ENCODE measurements at regions not wholly inside any gene's neighbourhood (a gene's known extent, or its start where the extent isn't known, plus 50 kb on each side); places are given as distances from the start of the nearest gene placed in this dataset.

GRCh38 chr17:77840513-77841165 is 117.9 kb upstream of the TNRC6C start:
- ATAC-seq (no peak), DNase-seq (ENCODE audit: low spot score) (no peak)
- no peaks in the 10 kb centered on the region for H3K9me3 Mint-ChIP-seq
- no peaks in the 10 kb centered on the region; the same call in 1 of the 2 replicates for H3K27me3 Mint-ChIP-seq (ENCODE audit: low read depth)
- H3K4me3 Mint-ChIP-seq, result no peak overlapping the region
- ChIA-PET CTCF (no interaction called here), POLR2A (no interaction called here)
- TF ChIP-seq ZNF425 (CRISPR knock-in tag; conservative IDR thresholded peaks at IDR 0.05) (no peak), TP53 (CRISPR knock-in tag; IDR thresholded peaks at IDR 0.05) (no peak), SMAD4 (CRISPR knock-in tag; IDR thresholded peaks at IDR 0.05) (no peak), CREB1 (CRISPR knock-in tag; IDR thresholded peaks at IDR 0.05) (no peak), KAT7 (CRISPR knock-in tag; IDR thresholded peaks at IDR 0.05; ENCODE audit: borderline replicate concordance) (no peak), JAZF1 (CRISPR knock-in tag; IDR thresholded peaks at IDR 0.05) (no peak), ZNF121 (CRISPR knock-in tag; IDR thresholded peaks at IDR 0.05) (no peak), JUN (CRISPR knock-in tag; IDR thresholded peaks at IDR 0.05) (no peak), ARID4B (CRISPR knock-in tag; IDR thresholded peaks at IDR 0.05; ENCODE audit: borderline replicate concordance) (no peak), FOXP4 (CRISPR knock-in tag; IDR thresholded peaks at IDR 0.05) (no peak), CDX4 (CRISPR knock-in tag; IDR thresholded peaks at IDR 0.05; ENCODE audit: borderline replicate concordance) (no peak), ZBTB43 (CRISPR knock-in tag; IDR thresholded peaks at IDR 0.05) (no peak), ESRRA (CRISPR knock-in tag; IDR thresholded peaks at IDR 0.05; ENCODE audit: borderline replicate concordance) (no peak), FOXK1 (CRISPR knock-in tag; IDR thresholded peaks at IDR 0.05) (no peak), NFATC4 (CRISPR knock-in tag; IDR thresholded peaks at IDR 0.05) (no peak), ZNF219 (CRISPR knock-in tag; IDR thresholded peaks at IDR 0.05; ENCODE audit: borderline replicate concordance) (no peak), E2F5 (CRISPR knock-in tag; IDR thresholded peaks at IDR 0.05) (no peak), NFYB (CRISPR knock-in tag; conservative IDR thresholded peaks at IDR 0.05; ENCODE audit: low read depth) (no peak)
- H3K4me1 Mint-ChIP-seq, result peaks cover 25% of the 10 kb centered on the region
- peak overlapping the region; percentile 33; the same call in 1 of the 2 replicates for H3K27ac Mint-ChIP-seq
- H3K36me3 Mint-ChIP-seq, result no peaks in the 10 kb centered on the region

Measured in WTC11 (cell line).